Astrocyte (in vitro differentiated cells and primary cell): ENCODE measurements at regions not wholly inside any gene's neighbourhood (a gene's known extent, or its start where the extent isn't known, plus 50 kb on each side); places are given as distances from the start of the nearest gene placed in this dataset.
"Not testable (repeated sequence)": the region's sequence is repeated elsewhere in the genome, so short reads cannot be mapped to it uniquely, and the experiment has no call there.

Experiments
- DNase-seq: peaks from one replicate; pipeline ENCODE4 v3.0.0-alpha.2; 2010; ENCODE audit warnings: low read depth
- FAIRE-seq: peaks from 2 replicates; lab custom pipeline; 2011; peaks lifted over from hg19 to GRCh38; lab: Jason Lieb, UNC
- H2AFZ ChIP-seq: 2 replicates; pipeline ENCODE4 v1.6.0; 2012; ENCODE audit warnings: low read depth, low read length, inconsistent platforms
- H3K27ac ChIP-seq: 2 replicates; pipeline ENCODE4 v1.5.1; 2011; ENCODE audit warnings: low read depth, low read length, inconsistent platforms
- H3K27me3 ChIP-seq: 2 replicates; pipeline ENCODE4 v1.6.0; 2011; ENCODE audit warnings: low read length, inconsistent platforms; ENCODE audit not compliant: insufficient read depth
- H3K36me3 ChIP-seq: 2 replicates; pipeline ENCODE4 v1.5.1; 2011; ENCODE audit warnings: low read length, inconsistent platforms; ENCODE audit not compliant: insufficient read depth
- H3K4me1 ChIP-seq: 2 replicates; pipeline ENCODE4 v1.5.1; 2011; ENCODE audit warnings: low read length, inconsistent platforms; ENCODE audit not compliant: insufficient read depth
- H3K4me2 ChIP-seq: 2 replicates; pipeline ENCODE4 v1.6.0; 2012; ENCODE audit warnings: low read length, inconsistent platforms
- H3K4me3 ChIP-seq: 2 replicates; pipeline ENCODE4 v1.5.1; 2011; ENCODE audit warnings: low read depth, mild to moderate bottlenecking, low read length, inconsistent platforms; ENCODE audit not compliant: insufficient read depth
- H3K79me2 ChIP-seq: 2 replicates; pipeline ENCODE4 v1.6.0; 2012; ENCODE audit warnings: mild to moderate bottlenecking, low read length, inconsistent platforms; ENCODE audit not compliant: insufficient read depth
- H3K9ac ChIP-seq: 2 replicates; pipeline ENCODE4 v1.6.0; 2012; ENCODE audit warnings: mild to moderate bottlenecking, low read length, inconsistent platforms
- H3K9me3 ChIP-seq: 2 replicates; pipeline ENCODE4 v1.5.1; 2012; ENCODE audit warnings: low read depth, mild to moderate bottlenecking, low read length, inconsistent platforms; ENCODE audit not compliant: insufficient read depth
- H4K20me1 ChIP-seq: 2 replicates; pipeline ENCODE4 v1.6.0; 2012; ENCODE audit warnings: low read length, inconsistent platforms; ENCODE audit not compliant: insufficient read depth
- H3K27ac Mint-ChIP-seq: one replicate; pipeline ENCODE4 v1.8.0; 2021; ENCODE audit warnings: mild to moderate bottlenecking, mixed read lengths; ENCODE audit not compliant: unreplicated experiment
- H3K27me3 Mint-ChIP-seq: one replicate; pipeline ENCODE4 v1.8.0; 2021; ENCODE audit warnings: low read depth, mixed read lengths; ENCODE audit not compliant: unreplicated experiment
- H3K36me3 Mint-ChIP-seq: one replicate; pipeline ENCODE4 v1.8.0; 2021; ENCODE audit warnings: low read depth, mixed read lengths; ENCODE audit not compliant: unreplicated experiment
- H3K4me1 Mint-ChIP-seq: one replicate; pipeline ENCODE4 v1.8.0; 2021; ENCODE audit warnings: low read depth, mixed read lengths; ENCODE audit not compliant: unreplicated experiment
- H3K4me3 Mint-ChIP-seq: one replicate; pipeline ENCODE4 v1.8.0; 2021; ENCODE audit warnings: mild to moderate bottlenecking, moderate library complexity, mixed read lengths; ENCODE audit not compliant: unreplicated experiment
- H3K9me3 Mint-ChIP-seq: one replicate; pipeline ENCODE4 v1.8.0; 2021; ENCODE audit warnings: mild to moderate bottlenecking, mixed read lengths; ENCODE audit not compliant: unreplicated experiment
- EZH2 ChIP-seq: IDR thresholded peaks from 2 replicates; pipeline ENCODE4 v1.6.1; 2012; ENCODE audit warnings: mild to moderate bottlenecking, low read length, inconsistent platforms; ENCODE audit not compliant: insufficient read depth
- TF ChIP-seq, protein P1 (sequence below): IDR thresholded peaks from 2 replicates; pipeline ENCODE4 v1.5.1; 2011; ENCODE audit warnings: low read depth, mild to moderate bottlenecking, inconsistent platforms, low read length, moderate library complexity; ENCODE audit not compliant: insufficient read depth

DNA sequence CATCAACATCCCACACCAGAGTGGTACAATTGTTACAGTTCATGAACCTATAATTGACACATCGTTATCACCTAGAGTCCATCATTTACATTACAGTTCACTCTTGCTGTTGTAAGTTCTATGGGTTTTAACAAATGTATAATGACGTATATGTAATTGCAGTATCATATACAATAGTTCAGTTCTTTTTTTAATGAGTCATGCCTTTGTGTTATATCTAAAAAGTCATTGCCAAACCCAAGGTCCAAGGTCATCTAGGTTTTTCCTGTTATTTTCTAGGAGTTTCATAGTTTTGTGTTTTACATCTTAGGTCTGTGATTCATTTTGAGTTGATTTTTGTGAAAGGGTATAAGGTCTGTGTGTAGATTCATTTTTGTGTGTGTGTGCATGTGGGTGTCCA lies 160.9 kb upstream of the GALNT15 start:
- Histone ChIP-seq H3K9ac (no peak overlapping the region), H3K27ac (peak overlapping the region; percentile 54), H3K4me2 (peak overlapping the region; percentile 16), H3K4me1 (peaks cover 16% of the 10 kb centered on the region), H2AFZ (no peak overlapping the region), H4K20me1 (no peaks in the 10 kb centered on the region), H3K27me3 (no peaks in the 10 kb centered on the region), H3K9me3 (no peaks in the 10 kb centered on the region), H3K79me2 (no peaks in the 10 kb centered on the region), H3K36me3 (no peaks in the 10 kb centered on the region), H3K4me3 (no peak overlapping the region)
- DNase-seq: peak; percentile 54
- TF ChIP-seq EZH2: no peak
- TF ChIP-seq, protein P1, sequence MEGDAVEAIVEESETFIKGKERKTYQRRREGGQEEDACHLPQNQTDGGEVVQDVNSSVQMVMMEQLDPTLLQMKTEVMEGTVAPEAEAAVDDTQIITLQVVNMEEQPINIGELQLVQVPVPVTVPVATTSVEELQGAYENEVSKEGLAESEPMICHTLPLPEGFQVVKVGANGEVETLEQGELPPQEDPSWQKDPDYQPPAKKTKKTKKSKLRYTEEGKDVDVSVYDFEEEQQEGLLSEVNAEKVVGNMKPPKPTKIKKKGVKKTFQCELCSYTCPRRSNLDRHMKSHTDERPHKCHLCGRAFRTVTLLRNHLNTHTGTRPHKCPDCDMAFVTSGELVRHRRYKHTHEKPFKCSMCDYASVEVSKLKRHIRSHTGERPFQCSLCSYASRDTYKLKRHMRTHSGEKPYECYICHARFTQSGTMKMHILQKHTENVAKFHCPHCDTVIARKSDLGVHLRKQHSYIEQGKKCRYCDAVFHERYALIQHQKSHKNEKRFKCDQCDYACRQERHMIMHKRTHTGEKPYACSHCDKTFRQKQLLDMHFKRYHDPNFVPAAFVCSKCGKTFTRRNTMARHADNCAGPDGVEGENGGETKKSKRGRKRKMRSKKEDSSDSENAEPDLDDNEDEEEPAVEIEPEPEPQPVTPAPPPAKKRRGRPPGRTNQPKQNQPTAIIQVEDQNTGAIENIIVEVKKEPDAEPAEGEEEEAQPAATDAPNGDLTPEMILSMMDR: no peak
- H3K4me1 Mint-ChIP-seq: peaks cover 2% of the 10 kb centered on the region
- no peak overlapping the region for H3K27ac Mint-ChIP-seq
- H3K9me3 Mint-ChIP-seq: no peaks in the 10 kb centered on the region
- H3K36me3 Mint-ChIP-seq: no peaks in the 10 kb centered on the region
- peaks cover 7% of the 10 kb centered on the region for H3K27me3 Mint-ChIP-seq
- peak; percentile 47 for FAIRE-seq
- no peak overlapping the region for H3K4me3 Mint-ChIP-seq

DNA sequence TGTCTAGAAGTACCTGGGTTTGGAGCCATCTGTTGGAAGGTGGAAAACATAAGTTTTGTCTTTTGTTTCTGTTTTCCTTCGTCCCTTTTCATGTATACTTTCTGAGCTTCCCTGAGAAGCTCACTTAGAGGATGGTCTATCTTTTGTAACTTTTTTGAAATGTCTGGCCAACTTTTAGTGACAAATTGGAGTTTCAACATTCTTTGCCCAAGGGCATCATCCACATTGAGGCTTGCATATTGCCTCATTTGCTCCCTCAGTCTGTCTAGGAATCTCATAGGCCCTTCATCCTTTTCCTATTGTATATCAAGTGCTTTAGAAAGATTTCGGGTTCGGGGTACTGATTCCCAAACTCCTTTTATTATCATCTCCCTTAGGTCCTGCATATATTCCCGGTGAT lies 152.7 kb upstream of the GALNT15 start:
- not testable (repeated sequence) for H3K27ac Mint-ChIP-seq, H3K4me1 ChIP-seq, H3K4me2 ChIP-seq, H3K27me3 ChIP-seq, H3K4me3 Mint-ChIP-seq, H3K27ac ChIP-seq, H3K36me3 Mint-ChIP-seq, H3K9me3 Mint-ChIP-seq, H4K20me1 ChIP-seq, DNase-seq, H3K36me3 ChIP-seq, H3K9me3 ChIP-seq, H3K4me1 Mint-ChIP-seq, H3K9ac ChIP-seq, FAIRE-seq, H3K79me2 ChIP-seq, H2AFZ ChIP-seq, H3K4me3 ChIP-seq
- peaks cover 17% of the 10 kb centered on the region for H3K27me3 Mint-ChIP-seq

DNA sequence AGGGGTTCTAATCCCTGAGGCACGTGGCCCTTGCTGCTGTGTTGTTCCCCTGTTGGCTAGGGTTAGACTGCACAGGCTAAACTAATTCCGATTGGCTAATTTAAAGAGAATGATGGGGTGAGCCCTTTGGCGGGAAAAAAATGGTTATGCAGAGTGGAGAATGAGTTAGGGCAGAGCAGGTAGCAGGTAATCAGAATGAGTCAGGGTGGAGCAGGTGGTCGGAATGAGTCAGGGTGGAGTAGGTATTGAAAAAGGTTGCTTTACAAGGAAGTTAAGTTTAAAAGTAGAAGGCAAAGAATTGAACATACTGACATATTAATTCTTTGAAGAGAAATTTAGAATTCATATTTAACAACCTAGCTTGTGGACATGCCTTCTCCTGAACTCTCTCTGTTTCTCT lies 150.6 kb upstream of the GALNT15 start:
- not testable (repeated sequence) for DNase-seq, H3K27ac Mint-ChIP-seq, H3K79me2 ChIP-seq, H2AFZ ChIP-seq, H3K27me3 ChIP-seq, H4K20me1 ChIP-seq, H3K4me2 ChIP-seq, H3K9me3 ChIP-seq, H3K9me3 Mint-ChIP-seq, H3K9ac ChIP-seq, H3K27me3 Mint-ChIP-seq, H3K4me3 ChIP-seq, H3K36me3 ChIP-seq, FAIRE-seq, H3K4me3 Mint-ChIP-seq, H3K36me3 Mint-ChIP-seq, H3K27ac ChIP-seq
- H3K4me1 Mint-ChIP-seq: peaks cover 18% of the 10 kb centered on the region
- H3K4me1 ChIP-seq: peaks cover 17% of the 10 kb centered on the region

DNA sequence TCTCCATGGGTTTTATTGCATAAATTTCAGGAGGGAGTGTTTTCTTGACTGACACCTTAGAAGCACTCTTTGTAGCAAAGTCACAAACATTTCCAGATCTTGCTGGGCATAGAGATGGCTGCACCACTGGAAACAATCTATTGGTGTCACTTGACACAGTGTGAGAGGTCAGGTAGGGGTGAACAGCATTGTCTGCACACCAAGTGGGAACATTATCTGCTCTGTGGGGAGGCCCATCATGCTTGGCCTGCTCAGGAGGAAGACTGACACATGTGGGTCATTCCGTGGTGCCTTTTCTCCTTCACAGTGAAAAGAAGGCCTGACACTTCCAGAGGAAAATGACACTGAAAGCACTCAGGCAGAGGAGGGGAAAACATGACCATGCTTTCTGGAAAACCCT lies 149.9 kb upstream of the GALNT15 start:
- FAIRE-seq: no peak
- no peaks in the 10 kb centered on the region for H3K79me2 ChIP-seq
- peaks cover 8% of the 10 kb centered on the region for H3K27me3 Mint-ChIP-seq

More for the DNA sequence above, 149.9 kb upstream of the GALNT15 start:
- no peak overlapping the region for H3K4me3 Mint-ChIP-seq
- Histone ChIP-seq H3K9ac (no peak overlapping the region), H3K9me3 (no peaks in the 10 kb centered on the region), H3K4me3 (no peak overlapping the region), H3K4me2 (no peak overlapping the region), H3K36me3 (no peaks in the 10 kb centered on the region), H2AFZ (no peak overlapping the region), H3K27ac (no peak overlapping the region), H3K4me1 (peaks cover 23% of the 10 kb centered on the region), H3K27me3 (no peaks in the 10 kb centered on the region), H4K20me1 (no peaks in the 10 kb centered on the region)
- H3K9me3 Mint-ChIP-seq: peaks cover 2% of the 10 kb centered on the region
- H3K36me3 Mint-ChIP-seq: no peaks in the 10 kb centered on the region
- TF ChIP-seq EZH2: no peak
- TF ChIP-seq, protein P1: no peak
- no peak overlapping the region for H3K27ac Mint-ChIP-seq
- DNase-seq: no peak
- H3K4me1 Mint-ChIP-seq: peaks cover 21% of the 10 kb centered on the region
